NCI-H2227 (cell line): ENCODE measurements at regions not wholly inside any gene's neighbourhood (a gene's known extent, or its start where the extent isn't known, plus 50 kb on each side); places are given as distances from the start of the nearest gene placed in this dataset.

ENCODE experiments used
- DNase-seq: peaks from one replicate; lab custom pipeline; 2025; ENCODE audit not compliant: unreplicated experiment; lab: John Stamatoyannopoulos, UW

GRCh38 chr22:22997262-22997898 lies 72.9 kb upstream of the GNAZ start:
- no peak for DNase-seq

- DNase-seq = no peak
Observed at GRCh38 chr22:22997988-22998387, 72.3 kb upstream of the GNAZ start.

DNA sequence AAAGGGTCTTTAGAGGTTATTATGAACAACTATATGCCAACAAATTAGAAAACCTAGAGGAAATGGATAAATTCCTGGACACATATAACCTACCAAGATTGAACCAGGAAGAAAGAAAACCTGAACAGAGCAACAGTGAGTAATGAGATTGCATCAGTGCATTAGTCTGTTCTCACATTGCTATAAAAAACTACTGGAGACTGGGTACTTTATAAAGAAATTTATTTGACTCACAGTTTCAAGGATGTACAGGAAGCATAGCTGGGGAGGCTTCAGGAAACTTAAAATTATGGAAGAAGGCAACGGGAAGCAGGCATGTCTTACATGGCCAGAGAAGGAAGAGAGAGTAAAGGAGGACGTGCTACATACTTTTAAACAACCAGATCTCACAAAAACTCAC lies 70.8 kb upstream of the GNAZ start:
- no peak for DNase-seq

DNA sequence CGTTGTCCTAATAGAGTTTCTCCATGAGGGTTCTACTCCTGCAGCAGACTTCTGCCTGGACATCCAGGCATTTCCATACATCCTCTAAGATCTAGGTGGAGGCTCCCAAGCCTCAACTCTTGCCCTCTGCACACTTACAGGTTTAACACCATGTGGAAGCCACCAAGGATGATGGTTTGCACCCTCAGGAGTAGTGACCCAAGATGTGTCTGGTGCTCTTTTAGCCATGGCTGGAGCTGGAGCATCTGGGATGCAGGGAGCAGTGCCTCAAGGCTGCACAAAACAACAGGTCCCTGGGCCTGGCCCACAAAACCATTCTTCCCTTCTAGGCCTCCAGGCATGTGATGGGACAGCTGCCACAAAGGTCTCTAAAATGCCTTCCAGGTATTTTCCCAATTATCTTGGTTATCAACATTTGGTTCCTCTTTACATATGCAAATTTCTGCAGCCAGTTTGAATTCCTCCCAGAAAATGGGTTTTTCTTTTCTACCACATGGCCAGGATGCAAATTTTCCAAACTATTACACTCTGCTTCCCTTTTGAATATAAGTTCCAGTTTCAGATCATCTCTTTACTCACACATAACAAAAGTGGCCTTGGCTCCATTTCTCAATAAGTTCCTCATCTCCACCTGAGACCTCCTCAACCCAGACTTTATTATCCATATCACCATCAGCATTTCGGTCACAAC lies 69.5 kb upstream of the GNAZ start:
- no peak for DNase-seq

DNA sequence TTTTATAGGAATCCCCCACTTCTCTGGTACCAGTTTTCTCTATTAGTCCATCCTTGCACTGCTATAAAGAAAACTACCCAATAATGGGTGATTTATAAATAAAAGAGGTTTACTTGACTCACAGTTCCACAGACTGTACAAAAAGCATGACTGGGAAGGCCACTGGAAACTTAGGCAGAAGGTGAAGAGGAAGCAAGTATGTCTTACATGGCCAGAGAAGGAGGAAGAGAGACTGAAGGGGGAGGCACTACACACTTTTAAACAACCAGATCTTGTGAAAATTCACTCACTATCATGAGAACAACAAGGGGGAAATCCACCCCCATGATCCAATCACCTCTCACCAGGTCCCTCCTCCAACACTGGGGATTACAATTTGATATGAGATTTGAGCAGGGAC lies 68.9 kb upstream of the GNAZ start:
- DNase-seq = no peak

GRCh38 chr22:23002612-23003180 lies 67.6 kb upstream of the GNAZ start:
- no peak for DNase-seq

DNA sequence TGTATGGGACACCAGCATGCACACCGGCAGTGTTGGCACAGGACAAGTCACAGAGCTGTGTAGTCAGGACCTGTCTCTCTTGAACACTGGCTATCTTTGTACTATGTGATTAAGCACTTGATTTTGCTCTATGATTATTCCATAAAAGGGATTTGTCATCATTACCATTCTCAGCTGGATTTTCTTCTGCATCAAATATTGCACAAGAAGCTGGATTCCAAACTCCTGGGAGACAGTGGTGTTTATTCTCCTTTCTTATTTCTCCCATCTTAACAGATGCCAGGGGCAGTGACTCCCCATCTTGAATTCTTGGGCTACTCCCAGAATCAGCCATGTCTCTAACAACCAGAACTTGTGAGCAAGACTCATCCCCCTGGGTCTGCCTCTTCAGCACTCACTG lies 62.5 kb upstream of the GNAZ start:
- DNase-seq = no peak

DNA sequence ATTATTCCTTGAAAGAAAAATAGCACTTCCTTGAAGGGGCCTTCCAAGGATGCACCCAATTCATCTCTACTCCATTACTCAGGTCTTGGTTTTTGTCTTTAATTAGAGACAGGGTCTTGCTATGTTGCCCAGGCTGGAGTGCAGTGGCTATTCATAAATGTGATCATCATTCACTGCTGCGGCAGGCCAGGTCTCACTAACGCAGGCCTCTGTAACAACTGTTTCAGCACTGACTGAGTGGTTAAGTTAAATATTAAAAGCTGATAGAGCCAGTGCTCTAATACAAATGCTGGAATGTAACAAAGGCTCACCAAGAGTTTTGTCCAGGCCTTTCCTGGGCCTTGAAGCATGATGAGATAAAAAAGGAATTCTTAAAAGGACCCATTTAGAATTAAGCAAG lies 61.4 kb upstream of the GNAZ start:
- no peak for DNase-seq
